ENCODE measurements at regions not wholly inside any gene's neighbourhood (a gene's known extent, or its start where the extent isn't known, plus 50 kb on each side); places are given as distances from the start of the nearest gene placed in this dataset.
"Not testable (repeated sequence)": the region's sequence is repeated elsewhere in the genome, so short reads cannot be mapped to it uniquely, and the experiment has no call there.

- no peak for DNase-seq
Measured at GRCh38 chr3:62926494-62926893, 51.3 kb upstream of the CADPS start.

GRCh38 chr3:62928256-62928655 is 53.0 kb upstream of the CADPS start:
- no peak for DNase-seq

GRCh38 chr3:62929771-62930170 is 54.6 kb upstream of the CADPS start:
- no peak for DNase-seq

- no peak for DNase-seq
Measured at GRCh38 chr3:62935793-62936192, 60.6 kb upstream of the CADPS start.

- no peak for DNase-seq
Measured at GRCh38 chr3:62936626-62937254, 61.5 kb upstream of the CADPS start.

GRCh38 chr3:62938583-62938982 is 63.4 kb upstream of the CADPS start:
- DNase-seq, result no peak

- no peak for DNase-seq
Measured at GRCh38 chr3:62939707-62940106, 64.5 kb upstream of the CADPS start.

- no peak for DNase-seq
Measured at GRCh38 chr3:62940771-62941563, 65.8 kb upstream of the CADPS start.

- no peak for DNase-seq
Measured at GRCh38 chr3:62942227-62942626, 67.0 kb upstream of the CADPS start.

- DNase-seq, result no peak
Measured at GRCh38 chr3:62942764-62943163, 67.5 kb upstream of the CADPS start.

GRCh38 chr3:62948921-62949320 is 73.7 kb upstream of the CADPS start:
- no peak for DNase-seq

- DNase-seq, result no peak
Measured at GRCh38 chr3:62950210-62950609, 75.0 kb upstream of the CADPS start.

- no peak for DNase-seq
Measured at GRCh38 chr3:62951037-62951613, 75.9 kb upstream of the CADPS start.

GRCh38 chr3:62951880-62952279 is 76.7 kb upstream of the CADPS start:
- not testable (repeated sequence) for DNase-seq

- DNase-seq, result no peak
Measured at GRCh38 chr3:62954580-62954979, 79.4 kb upstream of the CADPS start.

- no peak for DNase-seq
Measured at GRCh38 chr3:62955126-62955525, 79.9 kb upstream of the CADPS start.

GRCh38 chr3:62956411-62956810 is 81.2 kb upstream of the CADPS start:
- no peak for DNase-seq

GRCh38 chr3:62961874-62962556 is 86.8 kb upstream of the CADPS start:
- DNase-seq, result no peak

- DNase-seq, result no peak
Measured at GRCh38 chr3:62962714-62963113, 87.5 kb upstream of the CADPS start.

- no peak for DNase-seq
Measured at GRCh38 chr3:62965311-62965710, 90.1 kb upstream of the CADPS start.

- no peak for DNase-seq
Measured at GRCh38 chr3:62968128-62968527, 92.9 kb upstream of the CADPS start.

- DNase-seq, result no peak
Measured at GRCh38 chr3:62970648-62971047, 95.4 kb upstream of the CADPS start.

- DNase-seq, result no peak
Measured at GRCh38 chr3:62975566-62975965, 100.3 kb upstream of the CADPS start.

GRCh38 chr3:62981962-62982361 is 106.7 kb upstream of the CADPS start:
- DNase-seq, result no peak
